ENCODE measurements at regions not wholly inside any gene's neighbourhood (a gene's known extent, or its start where the extent isn't known, plus 50 kb on each side); places are given as distances from the start of the nearest gene placed in this dataset.

- ChIA-PET CTCF (interaction anchor here (0.5 to 0.7 kb wide), 2 partner anchors 10 to 14 kb away, joined by 3 to 4 read pairs; no protein-coding TSS in a partner anchor), POLR2A (no interaction called here)
- Mint-ChIP-seq H3K27me3 (ENCODE audit: insufficient read depth, unreplicated experiment) (peaks cover 50% of the 10 kb centered on the region), H3K4me3 (ENCODE audit: unreplicated experiment) (no peak overlapping the region), H3K4me1 (ENCODE audit: insufficient read depth, unreplicated experiment) (peaks cover 6% of the 10 kb centered on the region), H3K27ac (ENCODE audit: low read depth, unreplicated experiment) (no peak overlapping the region), H3K36me3 (ENCODE audit: insufficient read depth, unreplicated experiment) (peaks cover 5% of the 10 kb centered on the region), H3K9me3 (ENCODE audit: unreplicated experiment) (no peaks in the 10 kb centered on the region)
- no TSS peak for BruUV-seq (replicated peaks)
- no peak for DNase-seq (ENCODE audit: unreplicated experiment)
- TF ChIP-seq CTCF (IDR thresholded peaks at IDR 0.05; ENCODE audit: unreplicated experiment), result no peak
- intact Hi-C loops (cut with micrococcal nuclease), result no loop called here
These were observed 188.7 kb downstream of the MIAT start for GRCh38 chr22:26846076-26846475.

- no peak overlapping the region for H3K27ac Mint-ChIP-seq (ENCODE audit: low read depth, unreplicated experiment)
- CTCF ChIA-PET, result interaction anchor here (0.7 kb wide), 1 partner anchor 10 kb away, joined by 4 read pairs; no protein-coding TSS in a partner anchor
- peaks cover 49% of the 10 kb centered on the region for H3K27me3 Mint-ChIP-seq (ENCODE audit: insufficient read depth, unreplicated experiment)
These were observed 189.3 kb downstream of the MIAT start for GRCh38 chr22:26846645-26847044.

GRCh38 chr22:26847046-26847445 is 189.7 kb downstream of the MIAT start:
- peaks cover 6% of the 10 kb centered on the region for H3K4me1 Mint-ChIP-seq (ENCODE audit: insufficient read depth, unreplicated experiment)
- intact Hi-C loops (cut with micrococcal nuclease), result no loop called here
- no peak overlapping the region for H3K4me3 Mint-ChIP-seq (ENCODE audit: unreplicated experiment)
- TF ChIP-seq CTCF (IDR thresholded peaks at IDR 0.05; ENCODE audit: unreplicated experiment), result no peak
- DNase-seq (ENCODE audit: unreplicated experiment), result no peak
- ChIA-PET CTCF (no interaction called here), POLR2A (no interaction called here)
- H3K36me3 Mint-ChIP-seq (ENCODE audit: insufficient read depth, unreplicated experiment), result peaks cover 5% of the 10 kb centered on the region
- no TSS peak for BruUV-seq (replicated peaks)
- H3K9me3 Mint-ChIP-seq (ENCODE audit: unreplicated experiment), result no peaks in the 10 kb centered on the region
- H3K27ac Mint-ChIP-seq (ENCODE audit: low read depth, unreplicated experiment), result no peak overlapping the region
- H3K27me3 Mint-ChIP-seq (ENCODE audit: insufficient read depth, unreplicated experiment), result peaks cover 48% of the 10 kb centered on the region

More at GRCh38 chr22:26846645-26847044, 189.3 kb downstream of the MIAT start:
- peaks cover 6% of the 10 kb centered on the region for H3K4me1 Mint-ChIP-seq (ENCODE audit: insufficient read depth, unreplicated experiment)
- POLR2A ChIA-PET, result no interaction called here
- no peak for DNase-seq (ENCODE audit: unreplicated experiment)
- TF ChIP-seq CTCF (IDR thresholded peaks at IDR 0.05; ENCODE audit: unreplicated experiment), result no peak
- intact Hi-C loops (cut with micrococcal nuclease), result no loop called here
- no peaks in the 10 kb centered on the region for H3K9me3 Mint-ChIP-seq (ENCODE audit: unreplicated experiment)
- H3K36me3 Mint-ChIP-seq (ENCODE audit: insufficient read depth, unreplicated experiment), result peaks cover 5% of the 10 kb centered on the region
- no TSS peak for BruUV-seq (replicated peaks)
- H3K4me3 Mint-ChIP-seq (ENCODE audit: unreplicated experiment), result no peak overlapping the region

- CTCF ChIA-PET, result interaction anchor here (0.5 kb wide), 1 partner anchor 29 kb away, joined by 3 read pairs; no protein-coding TSS in a partner anchor
- no TSS peak for BruUV-seq (replicated peaks)
- Mint-ChIP-seq H3K4me1 (ENCODE audit: insufficient read depth, unreplicated experiment) (peaks cover 6% of the 10 kb centered on the region), H3K36me3 (ENCODE audit: insufficient read depth, unreplicated experiment) (peaks cover 5% of the 10 kb centered on the region), H3K4me3 (ENCODE audit: unreplicated experiment) (no peak overlapping the region), H3K27ac (ENCODE audit: low read depth, unreplicated experiment) (no peak overlapping the region), H3K9me3 (ENCODE audit: unreplicated experiment) (no peaks in the 10 kb centered on the region), H3K27me3 (ENCODE audit: insufficient read depth, unreplicated experiment) (peaks cover 48% of the 10 kb centered on the region)
- POLR2A ChIA-PET, result no interaction called here
- no peak for DNase-seq (ENCODE audit: unreplicated experiment)
- TF ChIP-seq CTCF (IDR thresholded peaks at IDR 0.05; ENCODE audit: unreplicated experiment), result no peak
- intact Hi-C loops (cut with micrococcal nuclease), result no loop called here
These were observed 190.4 kb downstream of the MIAT start for GRCh38 chr22:26847816-26848215.
